CD4-positive, CD25-positive, alpha-beta regulatory T cell (primary cell): ENCODE measurements at regions not wholly inside any gene's neighbourhood (a gene's known extent, or its start where the extent isn't known, plus 50 kb on each side); places are given as distances from the start of the nearest gene placed in this dataset.
"Not testable (repeated sequence)": the region's sequence is repeated elsewhere in the genome, so short reads cannot be mapped to it uniquely, and the experiment has no call there.

Experiments used
- ATAC-seq, 2 donors: fragments of 150-1000 bp; cut with Tn5 transposase; one replicate each; pipeline ENCODE4 v1.10.0; 2021; ENCODE audit warnings: low read depth in 2 of 2, moderate number of reproducible peaks in 2 of 2, moderate library complexity in 1 of 2
- DNase-seq, 3 donors: peaks; one replicate each; pipeline versions ENCODE4 v3.0.0 to v3.0.0-alpha.2; 2012 to 2022; ENCODE audit warnings: mixed read lengths in 1 of 3
- H3K27ac ChIP-seq: one replicate; pipeline ENCODE4 v1.7.0; 2013; ENCODE audit warnings: mild to moderate bottlenecking, low read length; ENCODE audit not compliant: insufficient read depth, poor library complexity, severe bottlenecking
- H3K27me3 ChIP-seq: one replicate; pipeline ENCODE4 v1.7.0; 2013; ENCODE audit warnings: low read length; ENCODE audit not compliant: control insufficient read depth, insufficient read depth
- H3K36me3 ChIP-seq: one replicate; pipeline ENCODE4 v1.7.0; 2013; ENCODE audit warnings: mild to moderate bottlenecking, low read length, moderate library complexity; ENCODE audit not compliant: control insufficient read depth, insufficient read depth
- H3K4me1 ChIP-seq: 2 replicates; pipeline ENCODE4 v1.7.0; 2013; ENCODE audit warnings: mild to moderate bottlenecking, low read length; ENCODE audit not compliant: insufficient read depth, control insufficient read depth, poor library complexity, severe bottlenecking
- H3K4me3 ChIP-seq: one replicate; pipeline ENCODE4 v1.7.0; 2013; ENCODE audit warnings: low read depth, mild to moderate bottlenecking, low read length, moderate library complexity
- H3K9me3 ChIP-seq, 2 experiments: 1 replicate in 1 of 2; 2 replicates in 1 of 2; pipeline ENCODE4 v1.7.0; 2013; ENCODE audit warnings: low read length in 2 of 2, mild to moderate bottlenecking in 1 of 2, moderate library complexity in 1 of 2; ENCODE audit not compliant: control insufficient read depth in 2 of 2
- H3K27ac Mint-ChIP-seq, 3 donors: one replicate each; pipeline ENCODE4 v1.8.0; 2020 to 2022; ENCODE audit warnings: mild to moderate bottlenecking in 3 of 3, mixed read lengths in 3 of 3, moderate library complexity in 2 of 3
- H3K27me3 Mint-ChIP-seq: one replicate; pipeline ENCODE4 v1.8.0; 2022; ENCODE audit warnings: mild to moderate bottlenecking, mixed read lengths
- H3K36me3 Mint-ChIP-seq: one replicate; pipeline ENCODE4 v1.8.0; 2020; ENCODE audit warnings: mixed read lengths
- H3K4me1 Mint-ChIP-seq, 4 donors: one replicate each; pipeline ENCODE4 v1.8.0; 2020 to 2022; ENCODE audit warnings: mixed read lengths in 4 of 4, mild to moderate bottlenecking in 1 of 4
- H3K4me3 Mint-ChIP-seq, 4 donors: one replicate each; pipeline ENCODE4 v1.8.0; 2020 to 2022; ENCODE audit warnings: mild to moderate bottlenecking in 4 of 4, mixed read lengths in 4 of 4, moderate library complexity in 3 of 4
- H3K9me3 Mint-ChIP-seq, 7 donors: one replicate each; pipeline ENCODE4 v1.8.0; 2020 to 2022; ENCODE audit warnings: mixed read lengths in 7 of 7, mild to moderate bottlenecking in 3 of 7, moderate library complexity in 2 of 7

GRCh38 chr2:89245478-89245877 lies 554.0 kb downstream of the RPIA start:
- not testable (repeated sequence) for H3K4me3 ChIP-seq, H3K36me3 ChIP-seq, H3K4me1 ChIP-seq, H3K36me3 Mint-ChIP-seq, H3K27ac Mint-ChIP-seq, H3K27ac ChIP-seq, H3K4me3 Mint-ChIP-seq, H3K27me3 Mint-ChIP-seq, H3K27me3 ChIP-seq, H3K9me3 Mint-ChIP-seq, ATAC-seq, DNase-seq, H3K4me1 Mint-ChIP-seq, H3K9me3 ChIP-seq

- not testable (repeated sequence) for H3K36me3 ChIP-seq, H3K9me3 ChIP-seq, H3K4me3 Mint-ChIP-seq, H3K4me1 Mint-ChIP-seq, H3K27me3 Mint-ChIP-seq, DNase-seq, H3K27ac Mint-ChIP-seq, H3K9me3 Mint-ChIP-seq, H3K4me1 ChIP-seq, H3K36me3 Mint-ChIP-seq, ATAC-seq, H3K27ac ChIP-seq, H3K27me3 ChIP-seq, H3K4me3 ChIP-seq
These were observed 554.6 kb downstream of the RPIA start for GRCh38 chr2:89246027-89246426.

GRCh38 chr2:89246620-89247019 lies 555.1 kb downstream of the RPIA start:
- H3K27ac Mint-ChIP-seq, H3K4me3 ChIP-seq, H3K9me3 Mint-ChIP-seq, H3K36me3 ChIP-seq, H3K9me3 ChIP-seq, H3K27ac ChIP-seq, H3K27me3 ChIP-seq, H3K4me3 Mint-ChIP-seq, H3K27me3 Mint-ChIP-seq, ATAC-seq, DNase-seq, H3K36me3 Mint-ChIP-seq, H3K4me1 ChIP-seq, H3K4me1 Mint-ChIP-seq: not testable (repeated sequence)

- H3K27me3 ChIP-seq, H3K4me1 Mint-ChIP-seq, H3K9me3 Mint-ChIP-seq, H3K36me3 Mint-ChIP-seq, H3K4me3 ChIP-seq, H3K27ac Mint-ChIP-seq, H3K9me3 ChIP-seq, DNase-seq, H3K4me3 Mint-ChIP-seq, H3K27me3 Mint-ChIP-seq, ATAC-seq, H3K4me1 ChIP-seq, H3K36me3 ChIP-seq, H3K27ac ChIP-seq: not testable (repeated sequence)
These were observed 563.5 kb downstream of the RPIA start for GRCh38 chr2:89255013-89255412.

- H3K36me3 Mint-ChIP-seq, H3K27ac ChIP-seq, H3K4me3 ChIP-seq, H3K9me3 Mint-ChIP-seq, H3K4me1 Mint-ChIP-seq, DNase-seq, H3K27me3 Mint-ChIP-seq, H3K4me3 Mint-ChIP-seq, ATAC-seq, H3K9me3 ChIP-seq, H3K4me1 ChIP-seq, H3K27me3 ChIP-seq, H3K36me3 ChIP-seq, H3K27ac Mint-ChIP-seq: not testable (repeated sequence)
These were observed 582.0 kb downstream of the RPIA start for GRCh38 chr2:89273443-89273842.

- H3K4me1 Mint-ChIP-seq, H3K36me3 Mint-ChIP-seq, H3K27me3 ChIP-seq, H3K27ac Mint-ChIP-seq, H3K9me3 ChIP-seq, DNase-seq, H3K4me1 ChIP-seq, H3K27me3 Mint-ChIP-seq, H3K27ac ChIP-seq, H3K36me3 ChIP-seq, H3K4me3 Mint-ChIP-seq, H3K4me3 ChIP-seq, H3K9me3 Mint-ChIP-seq: not testable (repeated sequence)
- ATAC-seq: peak in 1 of 2 donors; percentile 24
These were observed 589.1 kb downstream of the RPIA start for GRCh38 chr2:89280536-89280935.

GRCh38 chr2:89286448-89287080 lies 595.1 kb downstream of the RPIA start:
- H3K4me1 Mint-ChIP-seq, DNase-seq, H3K4me3 ChIP-seq, H3K36me3 ChIP-seq, H3K36me3 Mint-ChIP-seq, H3K27me3 Mint-ChIP-seq, H3K27ac Mint-ChIP-seq, H3K27ac ChIP-seq, H3K9me3 ChIP-seq, H3K4me1 ChIP-seq, ATAC-seq, H3K27me3 ChIP-seq, H3K4me3 Mint-ChIP-seq, H3K9me3 Mint-ChIP-seq: not testable (repeated sequence)

GRCh38 chr2:89287084-89287483 lies 595.6 kb downstream of the RPIA start:
- not testable (repeated sequence) for H3K27ac Mint-ChIP-seq, H3K27me3 Mint-ChIP-seq, H3K4me3 Mint-ChIP-seq

More at GRCh38 chr2:89287084-89287483, 595.6 kb downstream of the RPIA start:
- H3K4me1 ChIP-seq, H3K9me3 Mint-ChIP-seq, H3K4me3 ChIP-seq, DNase-seq, ATAC-seq, H3K27ac ChIP-seq, H3K4me1 Mint-ChIP-seq, H3K27me3 ChIP-seq, H3K36me3 Mint-ChIP-seq, H3K36me3 ChIP-seq, H3K9me3 ChIP-seq: not testable (repeated sequence)
